NCI-H2029 treated with DMSO at 0.1 percent for 48 hours (cell line): ENCODE measurements at regions not wholly inside any gene's neighbourhood (a gene's known extent, or its start where the extent isn't known, plus 50 kb on each side); places are given as distances from the start of the nearest gene placed in this dataset.

ENCODE experiments used
- DNase-seq: peaks from one replicate; lab custom pipeline; 2025; lab: John Stamatoyannopoulos, UW

DNA sequence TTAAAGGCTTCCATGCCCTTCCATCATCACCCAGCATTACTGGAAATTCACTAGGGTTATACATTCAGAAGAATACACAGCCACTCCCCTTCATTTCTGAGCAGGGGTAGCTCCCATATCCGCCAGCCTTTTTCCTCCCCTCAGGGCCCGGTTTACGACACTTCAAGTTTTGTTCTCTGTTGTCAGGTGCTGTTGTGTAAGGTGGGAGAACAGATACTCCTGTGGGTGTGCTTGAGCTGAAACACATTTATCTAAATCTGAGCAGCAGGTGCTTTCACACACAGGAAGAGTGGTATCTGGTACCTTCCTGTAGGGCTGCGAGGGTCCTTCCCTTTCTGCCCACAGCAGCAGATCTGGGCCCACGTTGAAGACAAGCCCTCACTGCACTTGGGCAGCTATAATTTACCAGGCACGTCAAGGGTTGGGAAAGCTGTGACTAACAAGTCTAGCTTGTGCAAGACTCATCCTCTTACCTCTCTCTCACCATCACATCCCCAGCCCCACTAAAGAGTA, 215.8 kb upstream of the RREB1 start:
- DNase-seq, result no peak

DNA sequence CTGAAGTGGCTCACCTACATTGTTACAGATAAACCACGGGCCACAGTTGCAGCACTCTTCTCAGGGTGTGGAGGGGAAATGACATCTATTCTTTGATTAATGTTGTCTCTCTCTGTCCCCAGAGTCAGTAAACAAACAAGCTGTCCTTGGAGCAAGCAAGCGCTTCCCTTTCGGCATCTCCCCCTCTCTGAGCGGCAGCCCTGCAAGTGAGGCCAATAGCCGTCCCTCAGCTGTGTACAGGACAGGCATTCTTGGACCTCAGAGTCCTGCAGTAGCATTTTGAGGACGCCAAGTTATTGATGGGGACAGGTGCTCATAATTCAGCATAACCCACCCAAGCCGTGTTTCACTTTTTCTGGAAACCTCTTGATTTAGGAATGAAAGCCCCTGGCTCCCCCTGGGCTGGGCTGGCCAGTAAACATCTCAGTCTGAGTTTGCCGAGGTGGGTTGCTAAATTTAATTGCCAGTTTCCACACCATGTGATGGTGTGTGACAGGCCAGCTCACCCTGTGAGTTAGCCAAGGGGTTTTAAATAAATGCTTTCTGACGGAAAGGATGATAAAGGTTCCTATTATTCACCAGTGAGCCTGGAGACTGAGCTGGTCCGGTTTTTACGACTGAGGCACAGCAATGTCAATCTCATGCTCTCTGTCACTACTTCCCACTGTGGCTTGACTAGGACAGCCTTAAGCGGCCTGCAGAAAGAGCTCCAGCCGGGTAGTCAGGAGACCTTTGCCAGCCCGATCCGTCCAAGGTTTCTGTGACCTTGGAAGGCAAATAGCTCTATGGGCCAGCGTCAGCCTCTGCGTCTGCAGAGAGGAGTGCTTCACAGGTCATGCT, 214.8 kb upstream of the RREB1 start:
- DNase-seq, result no peak

DNA sequence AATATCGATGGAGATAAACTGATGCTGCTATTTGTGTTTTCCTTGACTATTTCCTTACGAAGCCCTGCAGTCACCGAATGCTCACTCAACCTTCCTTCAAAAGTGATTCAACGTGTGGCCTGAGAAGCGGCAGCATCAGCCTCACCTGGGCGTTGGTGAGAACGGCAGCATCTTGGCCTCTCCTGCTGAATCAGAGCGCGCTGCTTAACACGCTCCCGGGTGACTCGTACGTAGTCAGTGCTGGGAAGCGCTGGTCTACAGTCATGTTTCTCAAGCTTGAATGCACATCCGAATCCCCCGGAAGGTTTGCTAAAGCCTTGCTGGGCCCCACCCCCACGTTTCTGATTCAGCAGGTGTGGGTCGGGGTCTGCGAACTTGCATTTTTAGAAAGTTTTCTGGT, 214.1 kb upstream of the RREB1 start:
- no peak for DNase-seq

DNA sequence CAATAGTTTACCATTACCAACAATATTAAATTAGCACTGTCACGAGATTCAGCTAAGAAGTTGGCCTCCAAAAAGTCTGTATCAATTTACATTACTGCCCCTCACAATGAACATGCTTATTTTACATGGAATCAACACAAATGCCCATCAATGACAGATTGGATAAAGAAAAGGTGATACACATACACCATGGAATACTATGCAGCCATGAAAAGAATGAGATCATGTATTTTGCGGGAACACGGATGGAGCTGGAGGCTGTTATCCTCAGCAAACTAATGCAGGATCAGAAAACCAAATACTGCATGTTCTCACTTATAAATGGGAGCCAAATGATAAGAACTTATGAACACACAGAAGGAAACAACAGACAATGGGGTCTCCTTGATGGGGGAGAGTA, 211.8 kb upstream of the RREB1 start:
- no peak for DNase-seq

DNA sequence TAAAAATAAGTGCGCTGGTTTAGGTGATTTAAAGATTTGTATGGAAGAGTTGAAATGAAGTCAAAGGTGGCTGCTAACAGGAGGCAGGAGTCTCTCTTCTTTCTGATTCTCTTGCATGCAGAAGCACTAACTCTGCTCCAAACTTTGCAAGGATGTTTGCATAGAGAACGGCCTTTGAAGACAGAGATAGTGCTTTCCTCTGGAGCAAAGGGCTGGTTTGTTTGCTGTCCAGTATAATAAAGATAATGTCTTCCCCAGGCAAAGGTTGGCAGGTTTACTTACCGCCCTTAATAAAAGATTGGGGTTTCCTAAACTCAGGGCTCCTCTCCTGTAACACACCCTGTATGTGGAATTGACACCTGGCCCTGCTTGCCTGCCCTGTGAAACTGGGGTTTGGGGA, 210.6 kb upstream of the RREB1 start:
- DNase-seq, result no peak

DNA sequence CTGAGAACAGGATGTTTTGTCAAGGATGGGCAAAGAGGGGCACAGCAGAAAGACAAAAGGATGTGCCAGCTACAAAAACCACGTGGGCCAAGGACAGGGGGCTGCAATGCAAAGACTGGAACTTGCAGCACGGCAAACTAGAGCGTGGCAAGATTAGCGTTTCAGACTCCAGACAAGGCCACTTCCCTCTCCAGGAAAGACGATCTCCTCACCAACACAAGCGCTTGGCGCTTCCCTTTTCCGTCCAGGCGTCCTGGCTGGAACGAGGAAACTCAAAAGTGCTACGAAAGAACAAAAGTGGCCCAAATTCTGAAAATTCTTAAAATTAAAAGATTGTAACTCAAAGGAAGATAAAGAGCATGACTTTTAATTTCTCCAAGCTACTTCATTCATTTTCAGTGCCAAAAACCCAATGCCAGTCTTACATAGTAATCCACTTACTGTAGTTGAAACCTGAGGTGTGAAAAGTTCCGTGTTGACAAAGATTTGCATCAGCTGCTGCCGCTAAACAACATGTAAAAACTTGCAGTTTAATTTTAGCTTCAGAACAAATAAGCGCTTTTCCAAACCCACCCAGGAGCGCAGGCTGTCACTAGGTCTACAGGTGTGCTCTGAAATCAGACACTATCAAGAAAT, 207.1 kb upstream of the RREB1 start:
- no peak for DNase-seq

DNA sequence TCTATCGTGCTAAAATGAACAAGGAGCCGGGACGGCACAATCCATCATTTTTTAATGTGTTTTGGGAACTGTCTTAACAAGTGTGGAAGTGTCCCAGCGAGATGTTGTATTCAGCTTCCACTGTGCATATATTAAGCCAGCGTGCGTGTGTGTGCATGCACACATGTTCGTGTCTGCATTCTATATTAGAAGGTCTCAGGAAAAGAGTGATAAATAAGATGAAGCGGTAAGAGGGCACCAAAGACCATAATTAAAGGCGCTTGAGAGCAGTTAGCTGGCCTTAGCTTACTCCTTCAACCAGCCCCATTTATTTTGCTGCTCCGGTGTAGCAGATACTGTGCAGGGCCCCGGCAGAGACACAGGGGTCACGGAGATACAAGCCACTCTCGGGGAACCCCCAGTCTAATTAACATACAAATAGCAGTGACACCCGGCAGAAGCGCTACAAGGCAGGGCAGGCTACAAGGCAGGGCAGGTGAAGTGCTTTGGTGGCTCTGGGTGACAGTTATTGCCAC, 206.5 kb upstream of the RREB1 start:
- DNase-seq, result no peak

DNA sequence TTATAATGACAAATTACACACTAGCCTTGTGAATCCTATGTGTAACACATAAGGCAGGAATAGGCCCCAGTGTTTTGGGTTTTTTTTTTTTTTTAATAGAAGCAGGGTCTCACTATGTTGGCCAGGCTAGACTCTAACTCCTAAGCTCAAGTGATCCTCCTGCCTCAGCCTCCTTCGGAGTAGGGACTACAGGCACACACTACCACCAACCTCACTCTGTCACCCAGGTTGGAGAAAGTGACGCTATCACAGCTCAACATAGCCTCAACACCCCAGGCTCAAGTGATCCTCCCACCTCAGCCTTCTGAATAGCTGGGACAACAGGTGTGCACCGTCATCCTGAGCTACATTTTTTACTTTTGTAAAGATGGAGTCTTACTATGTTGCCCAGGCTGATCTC, 205.8 kb upstream of the RREB1 start:
- DNase-seq, result no peak

DNA sequence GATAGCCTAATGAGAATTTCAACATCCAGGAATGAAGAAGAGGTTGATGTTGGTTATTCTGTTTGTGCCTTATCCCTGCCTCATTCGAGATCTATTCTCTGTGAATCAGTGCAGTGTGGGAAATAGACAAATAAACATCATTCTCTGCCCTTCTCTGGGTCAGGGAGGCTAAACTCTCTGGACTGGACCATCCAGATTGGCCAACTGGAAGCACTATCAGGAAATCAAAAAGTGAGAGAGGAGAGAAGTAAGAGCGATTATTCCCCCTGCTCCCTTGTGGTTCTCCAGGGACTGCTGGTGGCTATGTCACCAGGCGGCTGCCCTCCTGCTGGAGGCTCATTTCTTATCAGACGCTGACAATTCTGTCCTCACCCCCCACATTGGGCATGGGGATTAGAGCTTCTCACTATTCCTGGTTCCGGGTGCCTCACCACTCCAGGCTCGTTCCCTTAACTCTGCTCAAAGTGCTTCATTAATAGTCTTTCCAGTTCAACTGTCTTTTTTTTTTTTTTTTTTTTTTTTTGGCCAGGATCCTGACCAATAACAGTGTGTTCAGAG, 201.7 kb upstream of the RREB1 start:
- DNase-seq, result no peak

DNA sequence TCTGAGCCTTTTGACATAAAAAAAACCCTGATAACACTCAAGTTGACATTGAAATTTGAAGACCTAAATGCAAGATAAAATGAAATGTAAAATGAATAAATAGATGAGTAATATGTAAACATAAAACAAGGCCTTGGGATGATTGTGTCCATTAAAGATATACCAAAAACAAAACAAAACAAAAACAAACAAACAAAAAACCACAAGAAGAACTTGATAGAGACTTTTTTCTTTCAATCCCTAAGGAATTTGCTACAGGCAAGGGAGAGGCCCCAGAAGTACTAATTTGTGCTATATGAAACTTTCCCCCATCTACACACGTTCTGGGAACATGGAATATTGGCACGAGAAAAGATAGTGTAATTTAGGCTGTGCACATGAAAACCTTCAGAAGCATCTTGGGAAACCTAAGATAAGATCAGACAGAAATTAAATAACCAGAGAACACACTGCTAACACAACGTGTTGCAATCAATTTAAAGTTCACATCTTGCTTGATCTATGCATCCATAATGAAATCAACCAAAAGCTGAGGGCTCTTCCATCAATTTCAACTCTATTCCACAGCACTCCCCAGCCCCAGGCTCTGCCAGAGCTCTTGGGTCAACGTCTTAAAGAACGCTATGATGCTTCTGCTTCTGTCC, 201.1 kb upstream of the RREB1 start:
- DNase-seq, result no peak

DNA sequence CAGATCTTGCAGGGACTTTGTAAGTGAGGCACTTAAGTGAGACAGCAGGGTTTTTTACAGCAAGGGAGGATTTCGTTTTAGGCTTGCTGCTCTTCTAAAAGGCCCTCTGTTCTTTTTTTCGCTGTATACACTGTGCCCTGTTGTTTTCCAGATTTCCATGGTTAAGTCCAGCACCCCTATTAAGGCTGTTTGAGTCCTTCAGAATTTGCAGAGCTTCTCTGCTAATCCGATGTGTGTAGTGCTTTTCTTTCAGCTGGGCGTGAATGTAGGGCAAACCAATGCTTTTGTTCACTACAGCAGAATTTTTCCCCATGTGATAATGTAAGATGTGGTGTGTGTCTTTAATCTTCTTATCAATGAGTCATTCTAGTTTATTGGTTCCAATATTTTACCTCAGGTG, 200.5 kb upstream of the RREB1 start:
- DNase-seq, result no peak

DNA sequence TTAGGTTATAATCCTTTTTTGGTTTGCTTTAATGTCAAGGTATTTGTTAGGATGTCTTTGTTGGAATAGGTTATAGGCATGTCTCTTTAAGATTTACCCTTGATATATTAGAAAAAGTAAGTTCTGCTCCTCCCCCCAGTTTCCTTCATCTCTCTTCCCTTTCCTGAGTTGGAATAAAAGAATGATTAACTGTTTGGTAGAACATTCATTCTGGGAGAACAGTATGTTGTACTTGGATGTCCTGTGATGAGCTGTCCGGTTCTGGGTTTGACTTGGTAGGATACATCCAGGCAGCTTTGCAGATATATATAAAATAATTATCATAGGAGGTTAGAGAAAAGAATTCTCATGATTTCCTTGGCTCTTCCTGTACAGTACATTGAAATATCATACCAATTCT, 199.6 kb upstream of the RREB1 start:
- DNase-seq, result no peak

DNA sequence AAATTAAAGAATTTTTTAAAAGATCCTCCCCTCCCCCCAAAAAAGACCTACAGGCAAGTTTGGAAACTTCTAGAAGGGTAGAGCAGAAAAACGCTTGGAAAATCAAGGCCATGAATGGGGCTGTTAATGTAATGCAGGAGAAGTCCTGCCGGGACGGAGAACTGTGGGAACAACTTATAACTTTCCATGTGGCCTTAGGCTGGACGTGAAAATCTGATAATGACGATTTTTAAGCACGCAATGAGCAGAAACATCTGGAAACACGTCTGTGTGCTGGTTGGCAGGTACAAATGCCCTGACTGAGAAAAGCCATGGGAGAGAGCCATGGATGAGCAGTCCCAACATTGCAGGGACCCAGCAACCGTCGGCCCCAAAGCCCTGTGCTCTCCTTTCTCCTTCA, 198.7 kb upstream of the RREB1 start:
- DNase-seq, result no peak

DNA sequence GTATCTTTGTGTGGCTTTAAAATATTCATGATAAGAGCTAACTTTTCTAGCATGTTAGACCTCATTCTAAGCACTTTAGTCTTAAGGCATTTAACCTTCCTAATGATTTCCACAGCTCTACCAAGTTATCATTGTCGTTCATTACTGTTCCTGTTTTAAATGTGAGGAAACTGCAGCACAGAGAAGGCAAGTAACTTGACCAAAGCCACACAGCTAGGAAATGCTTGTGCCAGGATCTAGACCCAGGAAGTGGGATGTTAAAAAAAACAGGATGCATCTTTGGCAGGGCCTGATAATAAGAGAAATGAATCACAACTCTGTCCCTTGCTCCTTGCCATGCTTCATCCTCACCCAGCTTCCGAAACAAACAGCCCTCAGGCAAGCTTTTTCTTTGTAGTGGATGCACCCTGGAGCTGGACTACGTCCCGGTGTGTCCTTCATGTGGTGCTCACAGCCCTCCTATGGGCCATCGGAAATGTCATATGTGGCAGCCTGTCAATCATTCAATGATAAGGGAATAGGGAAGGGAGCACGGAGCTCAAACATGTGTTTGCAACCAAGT, 196.9 kb upstream of the RREB1 start:
- no peak for DNase-seq

DNA sequence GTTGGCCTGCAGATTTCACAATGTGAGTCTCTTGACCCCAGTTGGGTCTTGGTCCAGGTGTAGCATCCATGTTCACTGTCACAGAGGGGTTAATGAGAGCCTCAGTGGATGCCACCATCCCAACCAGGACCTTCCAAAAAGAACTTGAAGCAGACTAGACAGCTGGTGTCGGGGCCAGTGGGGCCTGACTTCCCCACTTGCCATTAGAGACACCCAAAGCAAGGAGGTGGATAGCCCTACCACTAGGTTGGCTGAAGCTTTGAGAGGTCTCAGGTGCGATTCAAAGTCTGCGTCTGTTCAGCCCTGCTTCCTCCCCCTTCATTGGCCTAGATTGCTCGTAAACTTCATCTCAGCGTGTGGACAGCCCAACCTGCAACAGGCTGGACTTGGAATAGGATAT, 196.4 kb upstream of the RREB1 start:
- no peak for DNase-seq

DNA sequence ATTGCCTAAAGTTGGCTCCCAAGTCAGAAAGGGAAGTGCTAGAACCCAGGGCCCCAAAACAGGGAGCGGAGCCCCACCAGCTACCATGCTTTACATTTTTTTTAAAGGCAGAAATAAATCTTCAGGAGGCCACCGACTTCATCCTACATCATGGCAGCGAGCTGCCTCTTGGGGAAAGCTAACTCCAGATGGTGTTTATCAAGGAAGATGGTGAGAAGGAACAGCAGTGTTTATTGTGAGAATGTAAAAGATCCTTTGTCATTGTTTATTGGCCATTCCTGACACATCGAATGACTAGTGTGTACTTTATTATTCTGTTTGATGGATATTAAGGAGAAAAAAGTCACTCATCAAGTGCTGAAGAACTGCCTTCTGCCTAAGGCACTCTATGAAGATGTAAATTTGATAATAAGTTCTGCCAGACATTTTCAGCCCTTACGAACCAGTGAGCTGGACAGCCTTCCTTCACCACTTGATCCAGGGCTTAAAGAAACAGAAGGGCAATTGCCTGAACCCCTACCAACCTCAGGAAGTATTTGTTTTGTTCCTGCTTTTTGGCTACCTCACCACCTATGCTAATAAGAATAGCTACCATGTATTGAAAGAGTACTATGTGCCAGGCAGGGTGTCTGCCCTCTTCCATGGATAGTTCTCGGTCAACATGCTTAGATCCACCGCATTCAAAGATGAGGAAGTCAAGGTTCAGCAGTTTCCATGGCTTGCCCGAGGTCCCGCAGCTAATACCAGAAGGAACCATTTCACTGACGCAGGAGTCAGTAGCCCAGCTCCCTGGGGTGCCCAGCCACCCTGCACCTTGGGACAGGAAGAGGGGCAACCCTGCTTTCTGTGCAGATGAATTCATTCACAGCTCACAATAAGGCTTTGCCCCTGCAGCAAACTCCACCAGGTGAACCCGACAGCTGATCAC, 194.7 kb upstream of the RREB1 start:
- no peak for DNase-seq

DNA sequence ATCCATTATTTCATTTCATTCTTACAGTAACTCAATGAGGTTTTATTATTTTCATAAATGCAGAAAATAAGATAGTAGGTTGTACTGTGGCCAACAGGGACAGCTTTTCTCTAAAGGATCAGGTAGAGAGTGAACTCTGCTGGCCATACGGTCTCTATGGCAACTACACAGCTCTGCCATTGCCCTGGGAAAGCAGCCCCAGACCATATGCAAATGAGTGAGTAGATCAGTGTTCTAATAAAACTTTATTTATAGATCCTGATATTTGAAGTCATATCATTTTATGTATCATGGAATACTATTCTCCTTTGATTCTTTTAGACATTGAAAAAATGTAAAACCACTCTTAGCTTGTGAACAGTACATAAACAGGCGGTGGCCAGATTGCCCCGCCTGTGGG, 192.5 kb upstream of the RREB1 start:
- no peak for DNase-seq

DNA sequence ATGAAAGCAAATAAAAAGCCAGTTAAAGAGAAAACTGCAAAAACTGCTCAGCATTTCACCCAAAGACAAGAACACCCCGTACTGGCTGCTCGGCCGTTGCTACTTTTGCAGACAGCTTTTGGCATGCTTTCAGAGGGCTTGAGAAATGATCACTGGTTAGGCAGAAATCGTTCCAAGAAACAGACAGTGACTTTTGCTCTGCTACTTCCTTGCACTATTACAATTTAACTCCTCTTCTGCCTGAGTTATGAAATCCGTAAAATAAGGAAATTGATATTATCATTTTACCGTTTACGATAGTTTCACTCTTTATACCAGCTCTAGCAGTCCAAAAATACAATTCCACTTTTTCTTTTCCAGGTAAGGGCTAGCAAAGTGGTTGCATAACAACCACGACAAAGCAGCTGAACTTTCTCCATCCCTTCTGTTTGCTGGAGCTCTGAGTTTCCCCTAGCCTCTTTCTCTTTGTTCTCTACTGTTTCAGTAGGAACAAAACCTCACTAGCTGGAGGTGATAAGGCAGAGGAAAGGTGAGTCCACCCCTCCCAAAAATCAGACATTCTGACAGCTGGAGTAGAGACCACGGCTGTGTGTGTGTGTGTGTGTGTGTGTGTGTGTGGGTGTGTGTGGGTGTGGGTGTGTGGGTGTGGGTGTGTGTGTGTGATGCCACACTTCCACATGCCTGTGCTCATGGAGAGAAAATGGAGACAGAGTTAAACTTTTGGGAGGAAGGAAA, 191.8 kb upstream of the RREB1 start:
- DNase-seq, result no peak

DNA sequence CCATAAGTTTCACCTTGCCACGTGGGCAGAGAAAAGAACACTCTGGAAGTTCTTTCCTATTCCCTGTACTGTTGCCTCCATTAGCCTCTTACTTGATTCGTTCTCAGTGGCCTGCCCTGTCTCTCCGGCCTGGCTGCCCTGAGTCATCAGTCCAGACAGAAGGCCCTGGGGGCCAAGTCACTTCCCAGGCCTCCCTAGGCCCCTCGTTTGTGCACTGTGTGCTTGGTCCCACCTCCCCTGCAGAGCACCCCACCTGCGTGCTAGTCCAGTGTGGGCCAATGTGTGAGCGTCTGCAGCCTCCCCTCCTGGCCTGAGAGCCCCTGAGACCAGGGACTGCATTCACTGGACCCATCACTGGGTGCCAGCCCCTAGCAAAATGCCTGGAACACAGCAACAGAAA, 191.2 kb upstream of the RREB1 start:
- DNase-seq, result no peak

DNA sequence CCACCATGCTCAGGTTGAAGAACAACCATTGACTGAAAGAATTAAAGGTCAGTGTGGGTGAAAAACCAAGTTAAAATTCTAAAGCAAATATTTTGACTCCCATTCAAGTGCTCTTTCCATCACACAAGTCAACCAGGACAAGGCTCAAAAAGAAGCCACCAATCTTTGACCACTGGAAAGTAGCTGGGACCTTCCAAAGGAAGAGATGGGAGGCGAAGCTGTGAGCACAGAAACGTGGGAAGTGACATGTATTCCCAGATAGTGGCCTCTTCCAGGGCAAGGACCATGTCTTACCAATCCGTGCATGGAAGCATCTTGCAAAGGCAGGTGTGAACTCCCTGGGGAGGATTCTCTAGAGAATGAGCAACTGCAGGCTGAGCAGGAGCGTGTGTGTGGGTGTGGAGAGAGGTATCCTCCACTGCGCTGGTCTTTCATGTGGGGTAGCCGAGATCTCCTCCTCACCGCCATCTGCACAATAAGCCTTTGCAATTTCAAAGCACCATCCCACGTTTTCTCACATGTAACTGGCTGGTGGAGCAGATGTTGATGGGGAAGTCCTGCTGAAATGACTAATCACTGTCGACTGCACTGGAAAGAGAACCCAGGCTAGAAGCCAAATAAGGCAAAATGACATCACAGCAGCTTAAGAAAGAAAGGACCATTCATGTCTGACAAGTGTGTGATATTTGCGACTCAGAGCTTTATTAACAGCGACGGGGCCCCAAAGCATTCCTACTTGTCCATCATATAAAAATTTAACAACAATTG, 189.4 kb upstream of the RREB1 start:
- DNase-seq, result no peak
